Vagina (tissue), 2 donors: ENCODE measurements at regions not wholly inside any gene's neighbourhood (a gene's known extent, or its start where the extent isn't known, plus 50 kb on each side); places are given as distances from the start of the nearest gene placed in this dataset.

Experiments used
- DNase-seq, 2 donors: peaks; one replicate each; pipeline ENCODE4 v3.0.0-alpha.2; 2017; ENCODE audit errors: extremely low spot score in 2 of 2
- H3K27ac ChIP-seq: fragments of 200-600 bp; sonication (generic); one replicate; pipeline ENCODE4 v1.5.1; 2019
- H3K27me3 ChIP-seq: fragments of 200-600 bp; sonication (generic); one replicate; pipeline ENCODE4 v1.5.1; 2019
- H3K36me3 ChIP-seq, 2 donors: fragments of 200-600 bp; sonication (generic); one replicate each; pipeline ENCODE4 v1.5.1; 2017 to 2019
- H3K4me1 ChIP-seq: fragments of 200-600 bp; sonication (generic); one replicate; pipeline ENCODE4 v1.5.1; 2019
- H3K4me3 ChIP-seq, 2 donors: fragments of 200-600 bp; sonication (generic); 1 replicate in 1 of 2; 2 replicates in 1 of 2; pipeline ENCODE4 v1.5.1; 2016 to 2019
- H3K9me3 ChIP-seq: fragments of 200-600 bp; sonication (generic); one replicate; pipeline ENCODE4 v1.5.1; 2019
- POLR2A ChIP-seq, 2 donors: fragments of 450-650 bp; IDR thresholded peaks; one replicate each; pipeline ENCODE4 v1.6.1; 2017; ENCODE audit warnings: antibody characterized with exemption in 2 of 2, mild to moderate bottlenecking in 2 of 2, moderate library complexity in 2 of 2
- POLR2AphosphoS5 ChIP-seq, 2 donors: sonication (generic); formaldehyde crosslinking; IDR thresholded peaks; one replicate each; pipeline ENCODE4 v1.9.0; 2017; ENCODE audit warnings: antibody characterized with exemption in 2 of 2, mild to moderate bottlenecking in 2 of 2, low read depth in 1 of 2; ENCODE audit not compliant: insufficient read depth in 1 of 2
- intact Hi-C: fragments of 100-400 bp; cut with DNase I; formaldehyde crosslinking; loops from one replicate; pipeline ENCODE4 v1.15.1; 2023
- TF ChIP-seq, protein P1 (sequence below), 3 experiments: fragments of 450-650 bp in 2 of 3; fragments of 200-600 bp in 1 of 3; sonication (generic) in 1 of 3; IDR thresholded peaks; one replicate each; pipeline ENCODE4 v1.5.1; 2017 to 2019; ENCODE audit warnings: antibody characterized with exemption in 3 of 3, mild to moderate bottlenecking in 2 of 3, moderate library complexity in 2 of 3

DNA sequence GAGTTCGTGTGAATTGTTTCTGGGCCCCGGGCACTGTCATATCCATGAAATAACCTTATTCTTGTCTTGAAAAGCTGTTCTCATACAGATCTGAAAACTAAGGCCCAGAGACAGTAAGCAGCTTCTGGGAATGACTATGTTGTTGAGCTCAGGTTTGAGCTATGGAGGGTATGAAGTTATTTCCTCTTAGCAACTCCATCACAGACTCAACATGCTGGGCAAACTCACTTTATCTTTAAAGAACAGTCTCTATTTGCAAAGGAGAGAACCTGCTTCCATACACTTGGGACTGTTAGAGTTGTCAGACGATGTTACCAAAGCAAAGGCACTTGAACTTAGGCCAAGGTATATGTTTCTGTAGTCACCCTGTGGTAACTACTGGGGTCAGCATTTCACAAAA lies 90.0 kb downstream of the GPR88 start:
- Histone ChIP-seq H3K9me3 (no peaks in the 10 kb centered on the region), H3K4me1 (peaks cover 6% of the 10 kb centered on the region), H3K27ac (no peak overlapping the region), H3K36me3 (no peaks in the 10 kb centered on the region), H3K27me3 (no peaks in the 10 kb centered on the region), H3K4me3 (no peak overlapping the region)
- TF ChIP-seq POLR2AphosphoS5 (IDR thresholded peaks at IDR 0.05; ENCODE audit: insufficient read depth in 1 of 2, low read depth in 1 of 2) (no peak), POLR2A (IDR thresholded peaks at IDR 0.05) (no peak)
- TF ChIP-seq, protein P1, sequence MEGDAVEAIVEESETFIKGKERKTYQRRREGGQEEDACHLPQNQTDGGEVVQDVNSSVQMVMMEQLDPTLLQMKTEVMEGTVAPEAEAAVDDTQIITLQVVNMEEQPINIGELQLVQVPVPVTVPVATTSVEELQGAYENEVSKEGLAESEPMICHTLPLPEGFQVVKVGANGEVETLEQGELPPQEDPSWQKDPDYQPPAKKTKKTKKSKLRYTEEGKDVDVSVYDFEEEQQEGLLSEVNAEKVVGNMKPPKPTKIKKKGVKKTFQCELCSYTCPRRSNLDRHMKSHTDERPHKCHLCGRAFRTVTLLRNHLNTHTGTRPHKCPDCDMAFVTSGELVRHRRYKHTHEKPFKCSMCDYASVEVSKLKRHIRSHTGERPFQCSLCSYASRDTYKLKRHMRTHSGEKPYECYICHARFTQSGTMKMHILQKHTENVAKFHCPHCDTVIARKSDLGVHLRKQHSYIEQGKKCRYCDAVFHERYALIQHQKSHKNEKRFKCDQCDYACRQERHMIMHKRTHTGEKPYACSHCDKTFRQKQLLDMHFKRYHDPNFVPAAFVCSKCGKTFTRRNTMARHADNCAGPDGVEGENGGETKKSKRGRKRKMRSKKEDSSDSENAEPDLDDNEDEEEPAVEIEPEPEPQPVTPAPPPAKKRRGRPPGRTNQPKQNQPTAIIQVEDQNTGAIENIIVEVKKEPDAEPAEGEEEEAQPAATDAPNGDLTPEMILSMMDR (IDR thresholded peaks at IDR 0.05), result no peak
- intact Hi-C loops, result no loop called here
- no peak for DNase-seq

DNA sequence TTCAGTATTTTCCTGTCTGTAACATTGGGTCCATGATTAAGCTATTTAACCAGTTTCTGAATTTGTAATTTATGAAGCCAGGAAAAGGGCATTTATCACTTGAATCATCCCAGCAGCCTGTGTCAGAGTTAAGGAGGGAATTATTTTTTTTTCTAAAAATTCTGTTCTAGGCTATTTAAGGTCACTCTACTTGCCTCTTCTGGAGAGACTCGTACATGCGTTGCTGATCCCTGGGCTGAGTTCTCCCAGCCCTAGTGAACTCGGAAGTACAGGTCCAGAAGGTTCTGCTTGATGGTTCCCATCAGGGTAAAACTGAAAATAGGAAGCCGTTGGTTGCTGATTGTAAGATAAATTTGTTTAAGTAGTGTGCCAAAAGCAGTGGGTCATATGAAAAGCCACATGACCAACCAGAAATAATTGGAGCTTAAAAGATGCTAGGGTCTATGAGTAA lies 90.7 kb downstream of the GPR88 start:
- H3K27ac ChIP-seq, result no peak overlapping the region
- TF ChIP-seq POLR2AphosphoS5 (IDR thresholded peaks at IDR 0.05; ENCODE audit: insufficient read depth in 1 of 2, low read depth in 1 of 2) (no peak), POLR2A (IDR thresholded peaks at IDR 0.05) (no peak)
- TF ChIP-seq, protein P1 (IDR thresholded peaks at IDR 0.05), result no peak
- no peaks in the 10 kb centered on the region for H3K4me1 ChIP-seq
- no peak for DNase-seq
- no peaks in the 10 kb centered on the region for H3K27me3 ChIP-seq
- no peaks in the 10 kb centered on the region for H3K36me3 ChIP-seq
- intact Hi-C loops, result no loop called here
- H3K4me3 ChIP-seq, result no peak overlapping the region
- H3K9me3 ChIP-seq, result no peaks in the 10 kb centered on the region

DNA sequence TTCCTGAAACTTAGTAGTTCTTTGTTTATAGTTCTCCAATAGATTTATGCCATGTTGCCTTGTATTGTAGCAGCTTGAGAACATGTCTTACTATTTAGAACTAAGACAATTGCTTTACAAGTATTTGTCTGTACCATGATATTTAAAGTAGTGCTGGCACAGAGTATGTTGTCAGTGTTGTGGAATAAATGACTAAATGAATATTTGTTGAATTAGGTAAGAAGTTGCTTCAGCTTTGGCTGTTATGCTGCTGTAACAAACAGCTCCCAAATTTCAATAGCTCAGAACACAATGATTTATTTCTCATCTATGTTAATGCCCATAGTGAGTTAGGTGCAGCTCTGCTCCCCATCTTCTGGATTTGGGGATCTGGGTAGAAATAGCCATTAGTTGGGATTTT lies 90.2 kb upstream of the VCAM1 start:
- TF ChIP-seq POLR2A (IDR thresholded peaks at IDR 0.05) (no peak), POLR2AphosphoS5 (IDR thresholded peaks at IDR 0.05; ENCODE audit: insufficient read depth in 1 of 2, low read depth in 1 of 2) (no peak)
- TF ChIP-seq, protein P1 (IDR thresholded peaks at IDR 0.05), result no peak
- intact Hi-C loops, result no loop called here
- DNase-seq, result no peak
- no peaks in the 10 kb centered on the region for H3K36me3 ChIP-seq
- no peak overlapping the region for H3K27ac ChIP-seq
- no peak overlapping the region for H3K4me3 ChIP-seq
- H3K4me1 ChIP-seq, result no peaks in the 10 kb centered on the region
- no peaks in the 10 kb centered on the region for H3K27me3 ChIP-seq
- no peaks in the 10 kb centered on the region for H3K9me3 ChIP-seq

DNA sequence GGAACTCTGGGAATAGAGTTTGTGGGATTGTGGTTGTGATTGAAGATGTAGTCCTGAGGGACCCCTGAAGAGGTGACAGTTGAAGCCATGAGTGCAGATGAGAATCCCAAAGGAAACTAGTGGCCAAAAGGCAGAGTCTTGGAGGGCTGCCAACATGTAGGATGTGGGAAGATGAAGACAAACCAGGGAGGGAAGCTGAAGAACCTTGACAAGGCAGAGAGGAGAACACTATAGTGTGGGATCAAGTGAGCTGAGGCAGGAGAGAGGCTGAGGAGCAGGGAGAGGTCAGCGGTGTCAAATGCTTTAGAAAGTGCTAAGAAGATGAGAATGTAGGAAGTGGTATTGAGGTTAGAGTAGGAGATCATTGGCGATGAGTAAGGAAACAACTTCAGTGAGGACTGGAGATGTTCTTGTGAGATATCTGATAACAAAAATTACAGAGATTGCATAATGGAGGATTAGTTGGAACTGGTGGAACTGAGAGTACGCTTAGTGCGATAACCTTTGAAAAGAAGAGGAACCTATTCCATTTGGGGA lies 88.5 kb upstream of the VCAM1 start:
- Histone ChIP-seq H3K27ac (no peak overlapping the region), H3K4me3 (no peak overlapping the region), H3K27me3 (no peaks in the 10 kb centered on the region), H3K36me3 (no peaks in the 10 kb centered on the region), H3K4me1 (no peaks in the 10 kb centered on the region), H3K9me3 (no peaks in the 10 kb centered on the region)
- TF ChIP-seq POLR2A (IDR thresholded peaks at IDR 0.05) (no peak), POLR2AphosphoS5 (IDR thresholded peaks at IDR 0.05; ENCODE audit: insufficient read depth in 1 of 2, low read depth in 1 of 2) (no peak)
- TF ChIP-seq, protein P1 (IDR thresholded peaks at IDR 0.05), result no peak
- no peak for DNase-seq
- intact Hi-C loops, result no loop called here

DNA sequence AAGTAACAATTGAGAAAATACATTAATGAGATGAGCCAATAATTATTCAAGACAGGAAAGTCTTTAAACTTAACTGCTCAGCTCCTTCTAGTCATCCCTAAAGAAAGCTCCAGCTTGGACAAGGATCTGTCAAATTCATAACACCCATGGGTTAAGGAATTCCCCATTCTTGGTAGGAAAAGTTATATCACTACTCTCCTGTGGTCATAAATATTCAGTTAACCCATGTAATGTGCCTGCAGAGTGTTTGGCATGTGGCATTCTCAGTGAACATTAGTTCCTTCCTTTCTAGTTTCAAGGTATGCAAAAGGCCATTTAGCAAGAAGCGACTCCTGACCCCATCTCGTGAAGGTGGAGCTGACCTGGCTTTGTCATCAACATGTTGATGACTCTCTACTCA lies 76.7 kb upstream of the VCAM1 start:
- no peak for DNase-seq
- Histone ChIP-seq H3K36me3 (no peaks in the 10 kb centered on the region), H3K27ac (no peak overlapping the region), H3K4me3 (no peak overlapping the region), H3K9me3 (no peaks in the 10 kb centered on the region), H3K4me1 (no peaks in the 10 kb centered on the region), H3K27me3 (no peaks in the 10 kb centered on the region)
- TF ChIP-seq POLR2A (IDR thresholded peaks at IDR 0.05) (no peak), POLR2AphosphoS5 (IDR thresholded peaks at IDR 0.05; ENCODE audit: insufficient read depth in 1 of 2, low read depth in 1 of 2) (no peak)
- intact Hi-C loops, result no loop called here
